LoVo (cell line): ENCODE measurements at regions not wholly inside any gene's neighbourhood (a gene's known extent, or its start where the extent isn't known, plus 50 kb on each side); places are given as distances from the start of the nearest gene placed in this dataset.
"Not testable (repeated sequence)": the region's sequence is repeated elsewhere in the genome, so short reads cannot be mapped to it uniquely, and the experiment has no call there.

Experiments
- DNase-seq: peaks from one replicate; pipeline ENCODE4 v3.0.0-alpha.2; 2016; ENCODE audit warnings: low spot score

DNA sequence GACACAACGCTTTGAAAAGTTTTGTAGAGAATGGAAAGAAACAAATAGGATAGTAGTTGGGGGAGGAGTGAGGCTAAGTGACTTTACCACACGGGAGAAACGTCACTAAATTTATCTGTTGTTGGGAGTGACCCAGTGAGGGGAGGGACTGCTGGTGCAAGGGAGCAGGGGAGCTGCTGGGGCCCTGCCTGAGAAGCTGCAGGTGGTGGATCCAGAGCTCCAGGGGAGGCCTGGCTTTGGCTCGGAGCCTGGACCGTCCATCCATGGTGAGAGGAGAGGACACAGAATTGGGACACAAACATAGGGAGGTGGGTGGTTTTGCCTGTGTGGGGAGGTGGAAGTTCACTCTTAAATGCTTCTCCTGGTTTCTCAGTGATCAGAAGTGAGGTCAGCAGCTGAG lies 107.6 kb downstream of the GOSR1 start:
- DNase-seq: no peak

DNA sequence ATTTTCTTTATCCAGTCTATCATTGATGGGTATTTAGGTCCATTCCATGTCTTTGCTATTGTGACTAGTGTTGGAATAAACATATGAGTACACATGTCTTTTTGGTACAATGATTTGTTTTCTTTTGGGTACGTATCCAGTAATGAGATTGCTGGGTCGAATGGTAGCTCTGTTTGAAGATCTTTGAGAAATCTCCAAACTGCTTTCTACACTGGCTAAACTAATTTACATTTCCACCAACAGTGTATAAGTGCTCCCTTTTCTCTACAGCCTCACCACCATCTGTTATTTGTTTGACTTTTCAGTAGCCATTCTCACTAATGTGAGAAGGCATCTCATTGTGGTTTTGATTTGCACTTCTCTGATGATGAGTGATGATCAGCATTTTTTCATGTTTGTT lies 103.7 kb downstream of the GOSR1 start:
- no peak for DNase-seq

DNA sequence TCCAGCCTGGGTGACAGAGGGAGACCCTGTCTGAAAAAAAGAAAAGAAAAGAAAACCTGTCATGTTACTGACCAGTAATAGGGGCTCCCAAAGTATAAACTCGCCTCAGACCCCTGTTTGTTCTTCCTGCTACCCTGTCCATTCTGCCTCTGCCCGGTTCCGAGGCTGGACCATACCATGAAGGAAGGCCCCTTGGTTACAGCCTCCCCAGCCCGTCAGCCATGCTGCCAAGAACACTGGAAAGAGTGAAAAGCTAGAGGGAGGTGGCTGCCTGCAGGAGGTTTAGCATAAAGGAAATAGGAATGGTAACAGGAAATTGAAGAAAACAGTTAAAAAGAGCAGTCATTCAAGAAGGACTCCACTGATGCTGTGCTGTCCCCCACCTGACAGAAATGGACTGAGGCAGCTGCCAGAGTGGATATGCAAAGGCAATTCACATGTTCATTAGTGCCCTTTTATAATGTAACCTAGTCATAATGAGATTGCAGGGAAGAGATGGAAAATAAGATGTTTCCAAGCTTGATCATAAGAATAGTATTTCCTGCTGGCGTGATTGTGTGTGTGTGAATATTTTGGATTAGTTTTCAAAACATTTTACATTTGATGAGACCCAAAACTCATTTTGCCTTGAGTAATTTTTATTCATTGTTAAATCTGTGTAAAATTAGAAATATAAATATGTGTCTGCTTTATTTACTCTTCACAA lies 102.6 kb downstream of the GOSR1 start:
- no peak for DNase-seq

DNA sequence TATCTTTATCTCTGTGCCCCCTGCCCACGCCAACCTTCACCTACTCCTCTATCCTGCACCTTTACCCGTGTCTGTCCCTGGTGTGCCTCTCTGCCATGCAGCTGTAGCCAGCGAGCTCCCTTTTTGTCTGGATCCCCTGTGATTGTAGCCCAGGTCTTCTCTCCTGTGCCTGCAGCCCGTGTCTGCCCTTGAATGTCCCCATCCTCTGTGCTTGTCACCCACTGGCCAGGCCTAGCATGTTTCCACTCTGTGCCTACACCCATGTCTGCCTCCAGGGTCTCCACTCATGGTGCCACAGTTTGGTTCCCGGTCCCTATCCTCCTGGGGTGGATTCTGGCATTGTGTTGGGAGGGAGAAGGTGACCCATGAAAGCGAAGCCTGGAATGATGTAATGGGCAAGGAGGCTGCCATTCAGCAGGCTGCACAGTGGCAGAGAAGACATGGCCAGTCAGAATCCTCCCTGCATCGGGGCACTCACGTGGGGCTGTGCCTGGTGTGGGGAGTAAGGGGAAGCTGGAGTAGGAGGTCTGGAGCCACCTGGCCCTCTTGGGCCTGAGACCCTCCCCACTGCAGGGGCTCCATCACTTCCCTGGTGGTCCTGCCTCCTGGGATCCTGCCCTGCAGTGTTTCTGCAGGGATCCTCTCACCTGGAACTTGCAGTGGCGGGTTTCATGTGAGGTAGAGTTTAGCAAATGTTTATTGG lies 101.0 kb downstream of the GOSR1 start:
- not testable (repeated sequence) for DNase-seq
